Ovary (tissue), 7 donors: ENCODE measurements at regions not wholly inside any gene's neighbourhood (a gene's known extent, or its start where the extent isn't known, plus 50 kb on each side); places are given as distances from the start of the nearest gene placed in this dataset.

Experiments used
- DNase-seq, 5 donors: peaks; one replicate each; pipeline ENCODE4 v3.0.0-alpha.2; 2019 to 2020
- H3K27ac ChIP-seq, 2 donors: fragments of 200-600 bp; one replicate each; pipeline versions ENCODE4 v1.5.1 to v1.8.0; 2019 to 2022
- H3K27me3 ChIP-seq: fragments of 200-600 bp; one replicate; pipeline ENCODE4 v1.8.0; 2022
- H3K36me3 ChIP-seq: fragments of 200-600 bp; sonication (generic); one replicate; pipeline ENCODE4 v1.5.1; 2019
- H3K4me1 ChIP-seq: one replicate; pipeline ENCODE4 v1.8.1; 2013; ENCODE audit warnings: mild to moderate bottlenecking, moderate library complexity; ENCODE audit not compliant: insufficient read depth
- H3K4me3 ChIP-seq: fragments of 200-600 bp; sonication (generic); one replicate; pipeline ENCODE4 v1.5.1; 2017
- H3K9me3 ChIP-seq, 2 donors: fragments of 200-600 bp in 1 of 2; sonication (generic) in 1 of 2; one replicate each; pipeline versions ENCODE4 v1.5.1 to v1.8.1; 2013 to 2019; ENCODE audit warnings: mild to moderate bottlenecking in 1 of 2, moderate library complexity in 1 of 2
- CTCF ChIP-seq, 3 donors: fragments of 450-650 bp in 2 of 3; fragments of 200-600 bp in 1 of 3; IDR thresholded peaks; one replicate each; pipeline versions ENCODE4 v1.5.1 to v1.8.0; 2016 to 2022; ENCODE audit warnings: antibody characterized with exemption in 3 of 3, mild to moderate bottlenecking in 1 of 3
- EP300 ChIP-seq: sonication (generic); formaldehyde crosslinking; IDR thresholded peaks from one replicate; pipeline ENCODE4 v1.6.1; 2017; ENCODE audit warnings: antibody characterized with exemption
- POLR2A ChIP-seq: fragments of 450-650 bp; IDR thresholded peaks from one replicate; pipeline ENCODE4 v1.6.1; 2017; ENCODE audit warnings: antibody characterized with exemption, mild to moderate bottlenecking, moderate library complexity
- WGBS, 3 donors: extraction: QIAGEN DNeasy Blood & Tissue Kit in 1 of 3; methylation state at CpG; one replicate each; pipeline versions ENCODE4 v1.1.5 to v1.1.7; 2013 to 2017; 5-methylcytosine and 5-hydroxymethylcytosine counted together
- intact Hi-C, 4 donors: fragments of 100-400 bp; cut with DNase I; formaldehyde crosslinking; loops; one replicate each; pipeline versions ENCODE4 v1.11.0 to v1.15.1; 2022 to 2023
- donor health status: DM: no; HTN: no; CAD: no; lungs with moderate emphysema.
- donor health status: DM: no; HTN: no; CAD: no.
- donor health status: Bipolar disorder and iron deficiency.
- donor health status: DM: no; HTN: no; CAD: no.
- donor health status: DM: yes; HTN: yes; CAD: no.

GRCh38 chr2:503288-503999 is 173.8 kb downstream of the TMEM18 start:
- Histone ChIP-seq H3K4me1 (no peaks in the 10 kb centered on the region), H3K4me3 (no peak overlapping the region), H3K9me3 (no peaks in the 10 kb centered on the region), H3K36me3 (no peaks in the 10 kb centered on the region), H3K27me3 (no peaks in the 10 kb centered on the region), H3K27ac (no peak overlapping the region)
- DNase-seq: no peak
- TF ChIP-seq CTCF (IDR thresholded peaks at IDR 0.05): no peak
- TF ChIP-seq POLR2A: no peak
- no peak for TF ChIP-seq EP300
- intact Hi-C loops: no loop called here
- WGBS, 3 donors: 94 to 96% (median 94%) methylated on average over 41 of the region's 41 CpGs

GRCh38 chr2:502831-503230 is 174.4 kb downstream of the TMEM18 start:
- Histone ChIP-seq H3K36me3 (no peaks in the 10 kb centered on the region), H3K4me1 (no peaks in the 10 kb centered on the region), H3K4me3 (no peak overlapping the region), H3K27ac (no peak overlapping the region), H3K9me3 (no peaks in the 10 kb centered on the region), H3K27me3 (no peaks in the 10 kb centered on the region)
- intact Hi-C loops: no loop called here
- no peak for TF ChIP-seq POLR2A
- TF ChIP-seq CTCF (IDR thresholded peaks at IDR 0.05): no peak
- TF ChIP-seq EP300: no peak
- WGBS, 3 donors: 86 to 96% (median 91%) methylated on average over 35 of the region's 35 CpGs
- no peak for DNase-seq

- Histone ChIP-seq H3K27ac (no peak overlapping the region), H3K4me3 (no peak overlapping the region), H3K36me3 (no peaks in the 10 kb centered on the region), H3K27me3 (no peaks in the 10 kb centered on the region), H3K9me3 (no peaks in the 10 kb centered on the region), H3K4me1 (no peaks in the 10 kb centered on the region)
- intact Hi-C loops: no loop called here
- 80 to 93% (median 83%) methylated on average over 8 of the region's 8 CpGs for WGBS, 3 donors
- DNase-seq: no peak
- TF ChIP-seq POLR2A: no peak
- no peak for TF ChIP-seq CTCF (IDR thresholded peaks at IDR 0.05)
- no peak for TF ChIP-seq EP300
Measured at GRCh38 chr2:501667-502066, 175.5 kb downstream of the TMEM18 start.

GRCh38 chr2:501130-501529 is 176.1 kb downstream of the TMEM18 start:
- TF ChIP-seq CTCF (IDR thresholded peaks at IDR 0.05): no peak
- no peak for TF ChIP-seq POLR2A
- TF ChIP-seq EP300: no peak
- intact Hi-C loops: no loop called here
- 42 to 51% (median 46%) methylated on average over 5 of the region's 5 CpGs for WGBS, 3 donors
- Histone ChIP-seq H3K27ac (no peak overlapping the region), H3K27me3 (no peaks in the 10 kb centered on the region), H3K4me3 (no peak overlapping the region), H3K4me1 (no peaks in the 10 kb centered on the region), H3K36me3 (no peaks in the 10 kb centered on the region), H3K9me3 (no peaks in the 10 kb centered on the region)
- DNase-seq: no peak
